ENCODE measurements at regions not wholly inside any gene's neighbourhood (a gene's known extent, or its start where the extent isn't known, plus 50 kb on each side); places are given as distances from the start of the nearest gene placed in this dataset.

GRCh38 chr22:46061501-46062231 is 84.7 kb upstream of the WNT7B start:
- Histone ChIP-seq H3K14ac (replicated peaks; ENCODE audit: low read depth, low read length) (no peak overlapping the region), H4K8ac (ENCODE audit: low read depth in 2 of 2, low read length in 2 of 2) (no peak overlapping the region), H2BK5ac (ENCODE audit: low read depth, low read length, poor library complexity, severe bottlenecking) (no peak overlapping the region), H3K27ac (ENCODE audit: insufficient read depth, low read length) (no peak overlapping the region), H3K9ac (ENCODE audit: low read depth, low read length) (no peak overlapping the region), H3K36me3 (ENCODE audit: control insufficient read depth, insufficient read depth, low read length) (peaks cover 5% of the 10 kb centered on the region; the same call in 1 of the 2 replicates), H2AK5ac (ENCODE audit: low read depth, low read length) (no peak overlapping the region), H3K56ac (ENCODE audit: extremely low read depth, insufficient read depth, low read length) (no peak overlapping the region), H3K9me1 (ENCODE audit: insufficient read depth, low read length) (peaks cover 1% of the 10 kb centered on the region), H3K18ac (ENCODE audit: low read depth, low read length) (no peak overlapping the region), H3K23ac (ENCODE audit: low read depth, low read length) (no peak overlapping the region), H4K91ac (ENCODE audit: insufficient read depth, low read depth, low read length) (no peak overlapping the region), H3K4me3 (ENCODE audit: insufficient read depth, low read depth, low read length) (no peak overlapping the region), H4K20me1 (ENCODE audit: insufficient read depth, low read length) (no peaks in the 10 kb centered on the region), H2AFZ (replicated peaks; ENCODE audit: low read length, poor library complexity) (no peak overlapping the region), H3K9me3 (ENCODE audit: control insufficient read depth, insufficient read depth, low read length) (no peaks in the 10 kb centered on the region), H2BK15ac (ENCODE audit: low read depth, low read length) (no peak overlapping the region), H2AK9ac (replicated peaks; ENCODE audit: low read depth, low read length, poor library complexity) (no peak overlapping the region), H3K4ac (ENCODE audit: low read depth, low read length) (no peak overlapping the region), H3K4me1 (ENCODE audit: control insufficient read depth, insufficient read depth, low read length) (peaks cover 8% of the 10 kb centered on the region), H3K4me2 (ENCODE audit: low read depth, low read length) (no peak overlapping the region), H4K5ac (ENCODE audit: low read depth, low read length) (no peak overlapping the region), H3K79me1 (ENCODE audit: low read depth in 1 of 2, low read length in 2 of 2) (peaks cover 31 to 70% of the 10 kb centered on the region in 2 experiments), H3K27me3 (ENCODE audit: control insufficient read depth, insufficient read depth, low read length) (no peaks in the 10 kb centered on the region), H2BK120ac (ENCODE audit: low read depth, low read length) (no peak overlapping the region), H2BK20ac (ENCODE audit: low read depth, low read length) (no peak overlapping the region)
- ATAC-seq (ENCODE audit: low read depth) (no peak), DNase-seq (no peak)
- intact Hi-C loops (cut with micrococcal nuclease) (no loop called here), dilution Hi-C loops (cut with HindIII; ENCODE audit: low sequenced_read_pairs, unreplicated experiment) (no loop called here), in situ Hi-C loops (cut with MboI; ENCODE audit: low sequenced_read_pairs) (no loop called here)
- no TSS peak for BruUV-seq (replicated peaks)
- ChIA-PET CTCF (no interaction called here), POLR2A (ENCODE audit: unreplicated experiment) (no interaction called here)
- TF ChIP-seq CHD1 (IDR thresholded peaks at IDR 0.05; ENCODE audit: low read depth, low read length) (no peak), RFX5 (IDR thresholded peaks at IDR 0.05; ENCODE audit: low read depth, low read length) (no peak), MXI1 (IDR thresholded peaks at IDR 0.05; ENCODE audit: borderline replicate concordance, low read depth, low read length) (no peak), MAZ (IDR thresholded peaks at IDR 0.05; ENCODE audit: borderline replicate concordance, low read depth, low read length) (no peak), SMC3 (IDR thresholded peaks at IDR 0.05; ENCODE audit: low read depth, low read length) (no peak)
- WGBS, 2 experiments (ENCODE audit: extremely low coverage in 2 of 2, insufficient read length in 1 of 2), result 77% methylated on average over 43 of the region's 79 CpGs; no CpG with 5 or more reads in 1 of the 2 experiments

Data from IMR-90 (cell line).